ENCODE measurements at regions not wholly inside any gene's neighbourhood (a gene's known extent, or its start where the extent isn't known, plus 50 kb on each side); places are given as distances from the start of the nearest gene placed in this dataset.

DNA sequence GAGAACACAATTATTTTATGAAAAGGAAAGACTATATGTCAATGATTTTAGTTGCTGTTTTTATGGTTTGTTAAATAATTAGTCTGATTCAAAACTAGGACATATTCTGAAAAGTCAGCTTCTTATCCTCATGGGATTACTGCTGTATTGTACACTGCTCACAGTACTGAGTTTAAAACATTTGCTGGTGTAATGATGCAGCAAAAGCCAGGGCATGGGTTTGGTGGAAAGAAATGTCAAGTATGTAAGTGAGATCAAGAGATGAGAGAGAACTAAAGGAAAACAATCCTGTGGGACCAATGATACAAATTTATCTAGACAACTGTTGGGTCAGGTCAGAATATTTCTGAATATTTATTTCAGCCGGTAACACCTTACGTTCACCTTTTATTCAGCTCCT, 210.1 kb upstream of the ARHGEF26 start:
- TF ChIP-seq, protein P1, sequence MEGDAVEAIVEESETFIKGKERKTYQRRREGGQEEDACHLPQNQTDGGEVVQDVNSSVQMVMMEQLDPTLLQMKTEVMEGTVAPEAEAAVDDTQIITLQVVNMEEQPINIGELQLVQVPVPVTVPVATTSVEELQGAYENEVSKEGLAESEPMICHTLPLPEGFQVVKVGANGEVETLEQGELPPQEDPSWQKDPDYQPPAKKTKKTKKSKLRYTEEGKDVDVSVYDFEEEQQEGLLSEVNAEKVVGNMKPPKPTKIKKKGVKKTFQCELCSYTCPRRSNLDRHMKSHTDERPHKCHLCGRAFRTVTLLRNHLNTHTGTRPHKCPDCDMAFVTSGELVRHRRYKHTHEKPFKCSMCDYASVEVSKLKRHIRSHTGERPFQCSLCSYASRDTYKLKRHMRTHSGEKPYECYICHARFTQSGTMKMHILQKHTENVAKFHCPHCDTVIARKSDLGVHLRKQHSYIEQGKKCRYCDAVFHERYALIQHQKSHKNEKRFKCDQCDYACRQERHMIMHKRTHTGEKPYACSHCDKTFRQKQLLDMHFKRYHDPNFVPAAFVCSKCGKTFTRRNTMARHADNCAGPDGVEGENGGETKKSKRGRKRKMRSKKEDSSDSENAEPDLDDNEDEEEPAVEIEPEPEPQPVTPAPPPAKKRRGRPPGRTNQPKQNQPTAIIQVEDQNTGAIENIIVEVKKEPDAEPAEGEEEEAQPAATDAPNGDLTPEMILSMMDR (conservative IDR thresholded peaks at IDR 0.05; ENCODE audit: low read depth, low read length), result no peak
- H3K27ac ChIP-seq, result no peak overlapping the region

DNA sequence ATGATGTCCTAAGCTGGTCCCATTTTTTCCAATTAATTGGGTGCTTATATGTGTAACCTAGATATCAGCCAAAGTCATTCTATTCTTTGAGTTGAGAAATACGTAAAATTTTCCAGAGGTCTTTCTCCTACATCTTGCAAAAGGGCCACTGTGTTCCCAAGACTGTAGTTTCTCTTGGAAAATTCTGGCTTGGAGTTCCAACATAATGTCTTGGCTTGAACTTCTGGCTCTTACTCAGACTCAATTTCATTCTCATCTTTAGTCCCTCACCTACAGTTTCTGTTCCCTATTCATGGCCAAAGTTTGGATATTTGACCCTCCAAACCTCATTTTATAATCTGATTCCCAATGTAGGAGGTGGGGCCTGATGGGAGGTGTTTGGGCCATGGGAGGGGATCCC, 201.4 kb upstream of the ARHGEF26 start:
- H2AFZ ChIP-seq (ENCODE audit: low read depth), result no peak overlapping the region
- no peaks in the 10 kb centered on the region for H3K4me1 ChIP-seq (ENCODE audit: low read depth, poor library complexity, severe bottlenecking)
- no peak overlapping the region for H3K4me2 ChIP-seq
- no peaks in the 10 kb centered on the region for H4K20me1 ChIP-seq (ENCODE audit: insufficient read depth)
- no peaks in the 10 kb centered on the region for H3K27me3 ChIP-seq (ENCODE audit: insufficient read depth, low read depth)
- no peak overlapping the region for H3K9ac ChIP-seq
- no peak overlapping the region for H3K4me3 ChIP-seq (IDR thresholded peaks at IDR 0.05; ENCODE audit: insufficient read depth, low read depth, low read length)
- TF ChIP-seq, protein P1 (conservative IDR thresholded peaks at IDR 0.05; ENCODE audit: low read depth, low read length), result no peak
- H3K79me2 ChIP-seq (ENCODE audit: insufficient read depth, low read depth), result no peaks in the 10 kb centered on the region
- no peaks in the 10 kb centered on the region for H3K36me3 ChIP-seq (ENCODE audit: insufficient read depth)
- no peak overlapping the region for H3K27ac ChIP-seq

More for the DNA sequence above, 210.1 kb upstream of the ARHGEF26 start:
- H4K20me1 ChIP-seq (ENCODE audit: insufficient read depth), result no peaks in the 10 kb centered on the region
- no peak overlapping the region for H2AFZ ChIP-seq (ENCODE audit: low read depth)
- no peaks in the 10 kb centered on the region for H3K27me3 ChIP-seq (ENCODE audit: insufficient read depth, low read depth)
- no peaks in the 10 kb centered on the region for H3K36me3 ChIP-seq (ENCODE audit: insufficient read depth)
- no peak overlapping the region for H3K9ac ChIP-seq
- no peaks in the 10 kb centered on the region for H3K4me1 ChIP-seq (ENCODE audit: low read depth, poor library complexity, severe bottlenecking)
- no peak overlapping the region for H3K4me2 ChIP-seq
- H3K4me3 ChIP-seq (IDR thresholded peaks at IDR 0.05; ENCODE audit: insufficient read depth, low read depth, low read length), result no peak overlapping the region
- H3K79me2 ChIP-seq (ENCODE audit: insufficient read depth, low read depth), result no peaks in the 10 kb centered on the region

DNA sequence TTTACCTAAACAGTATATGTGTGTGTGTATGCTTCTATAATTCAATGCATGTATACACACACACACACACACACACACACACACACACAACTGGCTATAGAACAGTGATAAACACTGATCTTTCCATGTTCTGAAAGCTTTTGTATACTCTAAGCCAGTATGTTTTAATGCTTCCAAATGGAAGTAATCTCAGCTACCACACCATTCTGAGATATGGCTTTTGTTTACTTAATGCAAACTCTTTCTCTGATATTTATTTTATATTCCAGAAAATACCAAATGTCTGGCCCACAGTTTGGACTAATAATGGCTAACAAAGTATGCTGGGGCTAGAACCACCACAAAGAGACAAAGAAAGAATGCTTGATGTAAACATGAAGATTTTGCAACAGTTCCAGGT, 199.4 kb upstream of the ARHGEF26 start:
- H3K4me3 ChIP-seq (IDR thresholded peaks at IDR 0.05; ENCODE audit: insufficient read depth, low read depth, low read length), result no peak overlapping the region
- H3K27me3 ChIP-seq (ENCODE audit: insufficient read depth, low read depth), result no peaks in the 10 kb centered on the region
- H3K9ac ChIP-seq, result no peak overlapping the region
- H4K20me1 ChIP-seq (ENCODE audit: insufficient read depth), result no peaks in the 10 kb centered on the region
- no peaks in the 10 kb centered on the region for H3K79me2 ChIP-seq (ENCODE audit: insufficient read depth, low read depth)
- no peaks in the 10 kb centered on the region for H3K36me3 ChIP-seq (ENCODE audit: insufficient read depth)
- TF ChIP-seq, protein P1 (conservative IDR thresholded peaks at IDR 0.05; ENCODE audit: low read depth, low read length), result no peak
- H2AFZ ChIP-seq (ENCODE audit: low read depth), result no peak overlapping the region
- H3K4me1 ChIP-seq (ENCODE audit: low read depth, poor library complexity, severe bottlenecking), result no peaks in the 10 kb centered on the region
- H3K4me2 ChIP-seq, result no peak overlapping the region
- no peak overlapping the region for H3K27ac ChIP-seq

DNA sequence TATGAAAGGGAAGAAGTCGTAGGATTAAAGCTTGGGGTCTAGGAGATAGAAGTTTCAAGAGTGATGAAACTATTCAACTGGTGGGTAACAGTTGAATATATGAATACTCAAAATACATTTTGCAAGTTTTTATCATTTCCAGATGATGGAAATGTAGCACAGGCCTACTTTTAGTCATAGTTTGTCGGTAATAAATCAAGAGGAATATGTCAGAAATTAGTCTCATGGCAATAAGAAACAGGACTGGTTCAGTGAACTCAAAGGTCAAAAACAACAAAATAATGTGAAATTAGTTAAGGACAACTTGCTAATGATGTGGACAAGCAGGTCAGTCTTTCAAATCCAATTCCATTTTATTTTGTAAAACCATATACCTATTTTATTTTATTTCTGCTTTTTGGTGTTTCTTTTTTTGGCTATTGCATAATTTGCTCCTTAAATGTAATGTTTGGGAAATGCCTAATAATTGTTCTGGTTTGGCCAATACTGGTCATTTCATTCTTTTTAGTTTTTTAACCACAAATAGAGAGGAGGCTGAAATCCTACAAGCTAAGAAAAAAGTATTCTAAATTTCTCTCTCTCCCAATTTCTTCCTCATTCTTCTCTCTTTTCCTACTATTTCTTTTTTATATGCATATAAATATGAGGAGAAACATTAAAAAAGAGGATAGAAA, 195.2 kb upstream of the ARHGEF26 start:
- Histone ChIP-seq H3K27ac (no peak overlapping the region), H3K27me3 (ENCODE audit: insufficient read depth, low read depth) (no peaks in the 10 kb centered on the region), H4K20me1 (ENCODE audit: insufficient read depth) (no peaks in the 10 kb centered on the region), H3K4me1 (ENCODE audit: low read depth, poor library complexity, severe bottlenecking) (no peaks in the 10 kb centered on the region), H2AFZ (ENCODE audit: low read depth) (no peak overlapping the region), H3K4me2 (no peak overlapping the region), H3K79me2 (ENCODE audit: insufficient read depth, low read depth) (no peaks in the 10 kb centered on the region), H3K4me3 (IDR thresholded peaks at IDR 0.05; ENCODE audit: insufficient read depth, low read depth, low read length) (no peak overlapping the region), H3K9ac (no peak overlapping the region), H3K36me3 (ENCODE audit: insufficient read depth) (no peaks in the 10 kb centered on the region)
- TF ChIP-seq, protein P1 (conservative IDR thresholded peaks at IDR 0.05; ENCODE audit: low read depth, low read length), result no peak
